ENCODE measurements at regions not wholly inside any gene's neighbourhood (a gene's known extent, or its start where the extent isn't known, plus 50 kb on each side); places are given as distances from the start of the nearest gene placed in this dataset.

DNA sequence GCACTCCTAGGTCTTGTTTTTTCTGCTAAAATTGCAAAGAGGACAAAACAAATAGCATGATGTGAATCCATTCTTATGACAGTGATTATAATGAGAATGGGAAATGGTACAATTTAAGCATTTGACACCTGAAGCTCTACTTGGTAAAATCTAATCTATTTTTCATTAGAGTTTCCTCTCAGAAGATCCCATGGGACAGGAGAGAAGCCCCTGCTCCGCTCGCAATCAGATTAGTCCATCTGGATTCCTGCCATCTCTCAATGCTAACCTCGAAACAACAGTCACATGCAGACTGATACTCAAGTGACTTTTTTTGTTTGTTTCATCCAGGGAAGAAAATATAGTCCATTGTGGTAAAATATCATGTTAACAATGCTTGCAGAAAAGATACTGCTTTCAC lies 107.4 kb upstream of the TOM1L1 start:
- no peak overlapping the region for H2AFZ ChIP-seq (ENCODE audit: control insufficient read depth, low read depth, low read length)
- no peak overlapping the region for H3K27ac ChIP-seq (ENCODE audit: control insufficient read depth, insufficient read depth)
- in situ Hi-C loops (cut with MboI) = no loop called here
- H4K20me1 ChIP-seq (ENCODE audit: control insufficient read depth, insufficient read depth) = no peaks in the 10 kb centered on the region
- H3K79me2 ChIP-seq (ENCODE audit: control insufficient read depth, insufficient read depth, low read length) = no peaks in the 10 kb centered on the region
- CTCF ChIA-PET = no interaction called here
- 38% methylated on average over 3 of the region's 3 CpGs for WGBS (ENCODE audit: insufficient coverage, insufficient replicate concordance, low lambda C conversion rate, missing lambda C conversion rate)
- RAD21 ChIA-PET (ENCODE audit: unreplicated experiment) = no interaction called here
- H3K9ac ChIP-seq (ENCODE audit: control insufficient read depth, insufficient read depth, low read length) = no peak overlapping the region
- no peak overlapping the region for H3K4me2 ChIP-seq (ENCODE audit: control insufficient read depth, insufficient read depth)
- no peak for DNase-seq (ENCODE audit: low read depth, low spot score)
- H3K36me3 ChIP-seq (ENCODE audit: control insufficient read depth in 2 of 2, insufficient read depth in 2 of 2, low read length in 1 of 2) = no peaks in the 10 kb centered on the region
- POLR2A ChIA-PET = no interaction called here
- no peak for ATAC-seq
- H3K4me3 ChIP-seq = no peak overlapping the region
- H3K27me3 ChIP-seq (replicated peaks in 1 of 2; ENCODE audit: control insufficient read depth in 2 of 2, insufficient read depth in 2 of 2, low read length in 1 of 2) = no peaks in the 10 kb centered on the region
- BruUV-seq (replicated peaks) = no TSS peak
- SMC1A ChIA-PET (ENCODE audit: uncharacterized antibody, unreplicated experiment) = no interaction called here
- no peak for FAIRE-seq
- no peaks in the 10 kb centered on the region for H3K4me1 ChIP-seq (ENCODE audit: control insufficient read depth, insufficient read depth, low read length)
- H3K9me3 ChIP-seq (replicated peaks; ENCODE audit: control insufficient read depth, insufficient read depth, low read length) = no peaks in the 10 kb centered on the region
- no peak for TF ChIP-seq GABPA (IDR thresholded peaks at IDR 0.05; ENCODE audit: low read depth)
- intact Hi-C loops (cut with micrococcal nuclease; ENCODE audit: unreplicated experiment) = no loop called here

DNA sequence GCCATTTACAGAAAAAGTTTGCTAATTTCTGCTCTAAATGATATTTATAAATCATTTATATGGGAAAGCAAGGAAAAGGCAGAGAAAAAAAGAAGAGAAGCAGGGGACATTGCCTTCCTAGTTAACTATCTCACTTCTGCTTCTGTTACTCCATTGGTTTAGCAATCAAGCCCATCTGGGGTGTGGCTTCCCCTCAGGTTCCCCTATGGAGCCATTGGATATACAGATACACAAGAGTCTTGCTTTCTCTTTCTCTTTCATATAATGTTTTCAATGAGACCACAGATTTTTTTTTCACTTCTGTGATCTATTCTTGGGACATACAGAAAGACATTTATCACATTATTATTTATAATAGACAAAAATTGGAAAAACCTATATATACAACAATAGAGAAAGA lies 105.6 kb upstream of the TOM1L1 start:
- intact Hi-C loops (cut with micrococcal nuclease; ENCODE audit: unreplicated experiment) = no loop called here
- SMC1A ChIA-PET (ENCODE audit: uncharacterized antibody, unreplicated experiment) = no interaction called here
- POLR2A ChIA-PET = no interaction called here

More for the DNA sequence above, 105.6 kb upstream of the TOM1L1 start:
- Histone ChIP-seq H3K79me2 (ENCODE audit: control insufficient read depth, insufficient read depth, low read length) (no peaks in the 10 kb centered on the region), H3K36me3 (ENCODE audit: control insufficient read depth in 2 of 2, insufficient read depth in 2 of 2, low read length in 1 of 2) (no peaks in the 10 kb centered on the region), H3K27ac (ENCODE audit: control insufficient read depth, insufficient read depth) (no peak overlapping the region), H3K9ac (ENCODE audit: control insufficient read depth, insufficient read depth, low read length) (no peak overlapping the region), H4K20me1 (ENCODE audit: control insufficient read depth, insufficient read depth) (no peaks in the 10 kb centered on the region), H3K27me3 (replicated peaks in 1 of 2; ENCODE audit: control insufficient read depth in 2 of 2, insufficient read depth in 2 of 2, low read length in 1 of 2) (no peaks in the 10 kb centered on the region), H3K4me2 (ENCODE audit: control insufficient read depth, insufficient read depth) (no peak overlapping the region), H3K9me3 (replicated peaks; ENCODE audit: control insufficient read depth, insufficient read depth, low read length) (no peaks in the 10 kb centered on the region), H3K4me1 (ENCODE audit: control insufficient read depth, insufficient read depth, low read length) (no peaks in the 10 kb centered on the region), H2AFZ (ENCODE audit: control insufficient read depth, low read depth, low read length) (no peak overlapping the region), H3K4me3 (no peak overlapping the region)
- TF ChIP-seq, protein P1, sequence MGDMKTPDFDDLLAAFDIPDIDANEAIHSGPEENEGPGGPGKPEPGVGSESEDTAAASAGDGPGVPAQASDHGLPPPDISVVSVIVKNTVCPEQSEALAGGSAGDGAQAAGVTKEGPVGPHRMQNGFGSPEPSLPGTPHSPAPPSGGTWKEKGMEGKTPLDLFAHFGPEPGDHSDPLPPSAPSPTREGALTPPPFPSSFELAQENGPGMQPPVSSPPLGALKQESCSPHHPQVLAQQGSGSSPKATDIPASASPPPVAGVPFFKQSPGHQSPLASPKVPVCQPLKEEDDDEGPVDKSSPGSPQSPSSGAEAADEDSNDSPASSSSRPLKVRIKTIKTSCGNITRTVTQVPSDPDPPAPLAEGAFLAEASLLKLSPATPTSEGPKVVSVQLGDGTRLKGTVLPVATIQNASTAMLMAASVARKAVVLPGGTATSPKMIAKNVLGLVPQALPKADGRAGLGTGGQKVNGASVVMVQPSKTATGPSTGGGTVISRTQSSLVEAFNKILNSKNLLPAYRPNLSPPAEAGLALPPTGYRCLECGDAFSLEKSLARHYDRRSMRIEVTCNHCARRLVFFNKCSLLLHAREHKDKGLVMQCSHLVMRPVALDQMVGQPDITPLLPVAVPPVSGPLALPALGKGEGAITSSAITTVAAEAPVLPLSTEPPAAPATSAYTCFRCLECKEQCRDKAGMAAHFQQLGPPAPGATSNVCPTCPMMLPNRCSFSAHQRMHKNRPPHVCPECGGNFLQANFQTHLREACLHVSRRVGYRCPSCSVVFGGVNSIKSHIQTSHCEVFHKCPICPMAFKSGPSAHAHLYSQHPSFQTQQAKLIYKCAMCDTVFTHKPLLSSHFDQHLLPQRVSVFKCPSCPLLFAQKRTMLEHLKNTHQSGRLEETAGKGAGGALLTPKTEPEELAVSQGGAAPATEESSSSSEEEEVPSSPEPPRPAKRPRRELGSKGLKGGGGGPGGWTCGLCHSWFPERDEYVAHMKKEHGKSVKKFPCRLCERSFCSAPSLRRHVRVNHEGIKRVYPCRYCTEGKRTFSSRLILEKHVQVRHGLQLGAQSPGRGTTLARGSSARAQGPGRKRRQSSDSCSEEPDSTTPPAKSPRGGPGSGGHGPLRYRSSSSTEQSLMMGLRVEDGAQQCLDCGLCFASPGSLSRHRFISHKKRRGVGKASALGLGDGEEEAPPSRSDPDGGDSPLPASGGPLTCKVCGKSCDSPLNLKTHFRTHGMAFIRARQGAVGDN (IDR thresholded peaks at IDR 0.05) = no peak
- TF ChIP-seq, protein P2, sequence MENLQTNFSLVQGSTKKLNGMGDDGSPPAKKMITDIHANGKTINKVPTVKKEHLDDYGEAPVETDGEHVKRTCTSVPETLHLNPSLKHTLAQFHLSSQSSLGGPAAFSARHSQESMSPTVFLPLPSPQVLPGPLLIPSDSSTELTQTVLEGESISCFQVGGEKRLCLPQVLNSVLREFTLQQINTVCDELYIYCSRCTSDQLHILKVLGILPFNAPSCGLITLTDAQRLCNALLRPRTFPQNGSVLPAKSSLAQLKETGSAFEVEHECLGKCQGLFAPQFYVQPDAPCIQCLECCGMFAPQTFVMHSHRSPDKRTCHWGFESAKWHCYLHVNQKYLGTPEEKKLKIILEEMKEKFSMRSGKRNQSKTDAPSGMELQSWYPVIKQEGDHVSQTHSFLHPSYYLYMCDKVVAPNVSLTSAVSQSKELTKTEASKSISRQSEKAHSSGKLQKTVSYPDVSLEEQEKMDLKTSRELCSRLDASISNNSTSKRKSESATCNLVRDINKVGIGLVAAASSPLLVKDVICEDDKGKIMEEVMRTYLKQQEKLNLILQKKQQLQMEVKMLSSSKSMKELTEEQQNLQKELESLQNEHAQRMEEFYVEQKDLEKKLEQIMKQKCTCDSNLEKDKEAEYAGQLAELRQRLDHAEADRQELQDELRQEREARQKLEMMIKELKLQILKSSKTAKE (IDR thresholded peaks at IDR 0.05; ENCODE audit: low read depth, poor library complexity, severe bottlenecking) = no peak
- no peak for TF ChIP-seq LARP7 (IDR thresholded peaks at IDR 0.05)
- TF ChIP-seq DPF2 (IDR thresholded peaks at IDR 0.05) = no peak
- no peak for TF ChIP-seq BRCA1 (IDR thresholded peaks at IDR 0.05; ENCODE audit: low read depth, low read length)
- in situ Hi-C loops (cut with MboI) = no loop called here
- ChIA-PET CTCF (no interaction called here), RAD21 (ENCODE audit: unreplicated experiment) (no interaction called here)
- no TSS peak for BruUV-seq (replicated peaks)
- DNase-seq (ENCODE audit: low read depth, low spot score) (no peak), FAIRE-seq (no peak), ATAC-seq (no peak)

Data from GM12878 (cell line).